ENCODE measurements at regions not wholly inside any gene's neighbourhood (a gene's known extent, or its start where the extent isn't known, plus 50 kb on each side); places are given as distances from the start of the nearest gene placed in this dataset.

DNA sequence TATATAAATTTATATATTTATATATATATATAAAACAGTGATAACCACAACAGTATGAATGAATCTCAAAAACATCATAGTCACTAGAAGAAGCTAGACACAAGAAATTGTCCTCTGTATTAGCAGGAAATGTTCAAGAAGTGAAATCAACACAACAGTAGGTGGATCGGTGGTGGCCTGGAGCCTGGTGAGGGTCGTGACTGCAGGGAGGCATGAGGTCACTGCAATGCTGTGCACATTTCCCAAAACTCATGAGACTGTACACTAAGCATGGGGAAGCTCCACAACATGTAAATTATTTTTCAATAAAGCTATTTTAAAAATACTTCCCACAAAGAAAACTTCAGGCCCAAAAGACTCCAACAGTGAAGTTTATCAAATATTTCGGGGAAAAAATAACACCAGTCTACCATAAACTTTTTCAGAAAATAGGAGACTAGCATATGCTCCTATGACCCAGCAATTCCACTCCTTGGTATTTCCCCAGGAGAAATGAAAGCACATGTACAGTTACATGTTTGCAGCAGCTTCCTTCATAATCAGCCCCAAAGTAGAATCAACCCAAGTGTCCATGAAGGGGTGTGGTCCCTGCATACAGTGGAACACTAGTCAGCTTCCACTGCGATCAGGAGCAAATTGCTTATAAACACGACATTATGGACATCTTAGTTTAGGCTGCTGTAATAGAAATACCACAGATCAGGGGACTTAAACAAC lies 144.2 kb downstream of the TBXT start:
- Histone ChIP-seq H3K27me3 (ENCODE audit: control insufficient read depth in 1 of 2, insufficient read depth in 2 of 2, low read length in 2 of 2) (peaks cover 0 to 19% of the 10 kb centered on the region in 2 experiments; a peak in 3 of 5 replicates), H3K36me3 (replicated peaks in 1 of 2; ENCODE audit: control insufficient read depth in 1 of 2, insufficient read depth in 2 of 2, low read length in 2 of 2) (no peaks in the 10 kb centered on the region), H4K20me1 (ENCODE audit: insufficient read depth, low read length) (no peaks in the 10 kb centered on the region), H3K4me1 (ENCODE audit: insufficient read depth, low read length) (no peaks in the 10 kb centered on the region), H3K4me3 (replicated peaks in 1 of 3; ENCODE audit: insufficient read depth in 1 of 3, low read depth in 2 of 3, low read length in 3 of 3) (no peak overlapping the region), H3K9me3 (ENCODE audit: low read length) (no peaks in the 10 kb centered on the region), H3K79me2 (ENCODE audit: insufficient read depth, low read length) (no peaks in the 10 kb centered on the region), H3K4me2 (ENCODE audit: low read depth, low read length) (no peak overlapping the region), H3K9ac (ENCODE audit: insufficient read depth, low read depth, low read length) (no peak overlapping the region), H3K27ac (ENCODE audit: extremely low read length, insufficient read depth, low read length) (no peak overlapping the region), H2AFZ (ENCODE audit: low read length) (no peak overlapping the region)
- TF ChIP-seq SAFB2 (CRISPR knock-in tag; IDR thresholded peaks at IDR 0.05; ENCODE audit: borderline replicate concordance, low read depth), result no peak
- intact Hi-C loops (cut with micrococcal nuclease; ENCODE audit: unreplicated experiment), result no loop called here
- CTCF ChIA-PET (ENCODE audit: low intra/inter-chr PET ratio, low total read pairs), result no interaction called here
- DNase-seq (ENCODE audit: low spot score) (no peak), FAIRE-seq (no peak), ATAC-seq (no peak)
- WGBS (ENCODE audit: low lambda C conversion rate), result 27% methylated on average over 5 of the region's 5 CpGs
- in situ Hi-C loops (cut with HindIII; ENCODE audit: extremely low pct_ligation_motif_present, low pct_unique_long_range_greater_than_20kb), result no loop called here
- no TSS peak for BruUV-seq (replicated peaks)
- POLR2A ChIA-PET, result no interaction called here

DNA sequence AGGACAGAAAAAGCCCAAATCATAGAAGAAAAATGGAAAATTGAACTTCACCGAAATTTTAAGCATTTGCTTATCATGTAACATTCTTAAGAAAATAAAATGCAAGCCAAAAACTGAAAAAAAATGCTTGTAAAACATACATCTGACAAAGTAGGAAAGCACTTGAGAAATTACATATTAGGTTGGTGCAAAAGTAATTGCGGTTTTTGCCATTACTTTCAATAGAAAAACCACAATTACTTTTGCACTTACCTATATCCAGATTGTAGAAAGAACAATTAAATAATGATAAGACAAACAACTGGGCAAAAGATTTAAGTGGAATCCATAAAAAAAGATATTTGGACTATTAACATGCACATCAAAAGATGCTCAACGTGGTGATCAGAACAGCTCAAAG lies 146.2 kb downstream of the TBXT start:
- Histone ChIP-seq H3K79me2 (ENCODE audit: insufficient read depth, low read length) (no peaks in the 10 kb centered on the region), H3K9me3 (ENCODE audit: low read length) (0 out of 2 replicates have a peak, but pooled peaks cover 3% of the 10 kb centered on the region), H3K36me3 (replicated peaks in 1 of 2; ENCODE audit: control insufficient read depth in 1 of 2, insufficient read depth in 2 of 2, low read length in 2 of 2) (no peaks in the 10 kb centered on the region), H3K4me3 (replicated peaks in 1 of 3; ENCODE audit: insufficient read depth in 1 of 3, low read depth in 2 of 3, low read length in 3 of 3) (no peak overlapping the region), H3K27me3 (ENCODE audit: control insufficient read depth in 1 of 2, insufficient read depth in 2 of 2, low read length in 2 of 2) (peaks cover 0 to 16% of the 10 kb centered on the region in 2 experiments; a peak in 3 of 5 replicates), H3K9ac (ENCODE audit: insufficient read depth, low read depth, low read length) (no peak overlapping the region), H3K4me1 (ENCODE audit: insufficient read depth, low read length) (no peaks in the 10 kb centered on the region), H3K27ac (ENCODE audit: extremely low read length, insufficient read depth, low read length) (no peak overlapping the region), H4K20me1 (ENCODE audit: insufficient read depth, low read length) (no peaks in the 10 kb centered on the region), H2AFZ (ENCODE audit: low read length) (no peak overlapping the region), H3K4me2 (ENCODE audit: low read depth, low read length) (no peak overlapping the region)
- POLR2A ChIA-PET, result no interaction called here
- no peak for ATAC-seq
- TF ChIP-seq, protein P1, sequence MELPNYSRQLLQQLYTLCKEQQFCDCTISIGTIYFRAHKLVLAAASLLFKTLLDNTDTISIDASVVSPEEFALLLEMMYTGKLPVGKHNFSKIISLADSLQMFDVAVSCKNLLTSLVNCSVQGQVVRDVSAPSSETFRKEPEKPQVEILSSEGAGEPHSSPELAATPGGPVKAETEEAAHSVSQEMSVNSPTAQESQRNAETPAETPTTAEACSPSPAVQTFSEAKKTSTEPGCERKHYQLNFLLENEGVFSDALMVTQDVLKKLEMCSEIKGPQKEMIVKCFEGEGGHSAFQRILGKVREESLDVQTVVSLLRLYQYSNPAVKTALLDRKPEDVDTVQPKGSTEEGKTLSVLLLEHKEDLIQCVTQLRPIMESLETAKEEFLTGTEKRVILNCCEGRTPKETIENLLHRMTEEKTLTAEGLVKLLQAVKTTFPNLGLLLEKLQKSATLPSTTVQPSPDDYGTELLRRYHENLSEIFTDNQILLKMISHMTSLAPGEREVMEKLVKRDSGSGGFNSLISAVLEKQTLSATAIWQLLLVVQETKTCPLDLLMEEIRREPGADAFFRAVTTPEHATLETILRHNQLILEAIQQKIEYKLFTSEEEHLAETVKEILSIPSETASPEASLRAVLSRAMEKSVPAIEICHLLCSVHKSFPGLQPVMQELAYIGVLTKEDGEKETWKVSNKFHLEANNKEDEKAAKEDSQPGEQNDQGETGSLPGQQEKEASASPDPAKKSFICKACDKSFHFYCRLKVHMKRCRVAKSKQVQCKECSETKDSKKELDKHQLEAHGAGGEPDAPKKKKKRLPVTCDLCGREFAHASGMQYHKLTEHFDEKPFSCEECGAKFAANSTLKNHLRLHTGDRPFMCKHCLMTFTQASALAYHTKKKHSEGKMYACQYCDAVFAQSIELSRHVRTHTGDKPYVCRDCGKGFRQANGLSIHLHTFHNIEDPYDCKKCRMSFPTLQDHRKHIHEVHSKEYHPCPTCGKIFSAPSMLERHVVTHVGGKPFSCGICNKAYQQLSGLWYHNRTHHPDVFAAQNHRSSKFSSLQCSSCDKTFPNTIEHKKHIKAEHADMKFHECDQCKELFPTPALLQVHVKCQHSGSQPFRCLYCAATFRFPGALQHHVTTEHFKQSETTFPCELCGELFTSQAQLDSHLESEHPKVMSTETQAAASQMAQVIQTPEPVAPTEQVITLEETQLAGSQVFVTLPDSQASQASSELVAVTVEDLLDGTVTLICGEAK (IDR thresholded peaks at IDR 0.05), result peak; percentile 93
- TF ChIP-seq, protein P1 (CRISPR knock-in tag; IDR thresholded peaks at IDR 0.05), result no peak
- no peak for TF ChIP-seq HOXA3 (CRISPR knock-in tag; IDR thresholded peaks at IDR 0.05)
- DNase-seq (ENCODE audit: low spot score), result no peak
- in situ Hi-C loops (cut with HindIII; ENCODE audit: extremely low pct_ligation_motif_present, low pct_unique_long_range_greater_than_20kb) (no loop called here), intact Hi-C loops (cut with micrococcal nuclease; ENCODE audit: unreplicated experiment) (no loop called here)
- CTCF ChIA-PET (ENCODE audit: low intra/inter-chr PET ratio, low total read pairs), result no interaction called here
- no TSS peak for BruUV-seq (replicated peaks)
- FAIRE-seq, result no peak
- WGBS (ENCODE audit: low lambda C conversion rate), result 2% methylated on average over 3 of the region's 3 CpGs
